Vagina (tissue), 2 donors: ENCODE measurements at regions not wholly inside any gene's neighbourhood (a gene's known extent, or its start where the extent isn't known, plus 50 kb on each side); places are given as distances from the start of the nearest gene placed in this dataset.

ENCODE experiments used
- POLR2A ChIP-seq, 2 donors: fragments of 450-650 bp; IDR thresholded peaks; one replicate each; pipeline ENCODE4 v1.6.1; 2017; ENCODE audit warnings: antibody characterized with exemption in 2 of 2, mild to moderate bottlenecking in 2 of 2, moderate library complexity in 2 of 2
- TF ChIP-seq, protein P1 (sequence below), 3 experiments: fragments of 450-650 bp in 2 of 3; fragments of 200-600 bp in 1 of 3; sonication (generic) in 1 of 3; IDR thresholded peaks; one replicate each; pipeline ENCODE4 v1.5.1; 2017 to 2019; ENCODE audit warnings: antibody characterized with exemption in 3 of 3, mild to moderate bottlenecking in 2 of 3, moderate library complexity in 2 of 3

DNA sequence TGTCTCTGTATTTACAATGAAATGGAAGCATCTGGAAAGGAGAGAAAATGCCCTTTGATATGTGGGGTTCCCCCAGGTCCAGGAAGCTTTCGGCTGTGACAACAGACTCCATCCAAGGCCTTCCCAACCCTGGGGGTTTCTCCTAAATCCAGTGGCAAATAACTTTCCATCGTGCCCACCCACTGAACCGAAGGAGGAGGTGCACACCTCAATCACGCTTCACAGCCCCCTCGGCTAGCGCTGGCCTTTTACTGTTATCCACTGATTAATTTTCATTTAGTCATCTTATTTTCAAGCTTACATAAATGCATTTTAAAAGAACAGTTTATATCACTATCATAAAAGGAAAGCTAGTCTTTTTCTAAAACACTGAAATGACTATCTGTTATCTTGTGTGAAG, 286.8 kb upstream of the ZMIZ1 start:
- TF ChIP-seq, protein P1, sequence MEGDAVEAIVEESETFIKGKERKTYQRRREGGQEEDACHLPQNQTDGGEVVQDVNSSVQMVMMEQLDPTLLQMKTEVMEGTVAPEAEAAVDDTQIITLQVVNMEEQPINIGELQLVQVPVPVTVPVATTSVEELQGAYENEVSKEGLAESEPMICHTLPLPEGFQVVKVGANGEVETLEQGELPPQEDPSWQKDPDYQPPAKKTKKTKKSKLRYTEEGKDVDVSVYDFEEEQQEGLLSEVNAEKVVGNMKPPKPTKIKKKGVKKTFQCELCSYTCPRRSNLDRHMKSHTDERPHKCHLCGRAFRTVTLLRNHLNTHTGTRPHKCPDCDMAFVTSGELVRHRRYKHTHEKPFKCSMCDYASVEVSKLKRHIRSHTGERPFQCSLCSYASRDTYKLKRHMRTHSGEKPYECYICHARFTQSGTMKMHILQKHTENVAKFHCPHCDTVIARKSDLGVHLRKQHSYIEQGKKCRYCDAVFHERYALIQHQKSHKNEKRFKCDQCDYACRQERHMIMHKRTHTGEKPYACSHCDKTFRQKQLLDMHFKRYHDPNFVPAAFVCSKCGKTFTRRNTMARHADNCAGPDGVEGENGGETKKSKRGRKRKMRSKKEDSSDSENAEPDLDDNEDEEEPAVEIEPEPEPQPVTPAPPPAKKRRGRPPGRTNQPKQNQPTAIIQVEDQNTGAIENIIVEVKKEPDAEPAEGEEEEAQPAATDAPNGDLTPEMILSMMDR (IDR thresholded peaks at IDR 0.05): no peak
- TF ChIP-seq POLR2A (IDR thresholded peaks at IDR 0.05): no peak
